Activated gamma-delta T cell treated with Interleukin-2 at 50 U/mL for 16 hours (primary cell): ENCODE measurements at regions not wholly inside any gene's neighbourhood (a gene's known extent, or its start where the extent isn't known, plus 50 kb on each side); places are given as distances from the start of the nearest gene placed in this dataset.

Experiments used
- DNase-seq: peaks from one replicate; pipeline ENCODE4 v3.0.0-alpha.2; 2020

DNA sequence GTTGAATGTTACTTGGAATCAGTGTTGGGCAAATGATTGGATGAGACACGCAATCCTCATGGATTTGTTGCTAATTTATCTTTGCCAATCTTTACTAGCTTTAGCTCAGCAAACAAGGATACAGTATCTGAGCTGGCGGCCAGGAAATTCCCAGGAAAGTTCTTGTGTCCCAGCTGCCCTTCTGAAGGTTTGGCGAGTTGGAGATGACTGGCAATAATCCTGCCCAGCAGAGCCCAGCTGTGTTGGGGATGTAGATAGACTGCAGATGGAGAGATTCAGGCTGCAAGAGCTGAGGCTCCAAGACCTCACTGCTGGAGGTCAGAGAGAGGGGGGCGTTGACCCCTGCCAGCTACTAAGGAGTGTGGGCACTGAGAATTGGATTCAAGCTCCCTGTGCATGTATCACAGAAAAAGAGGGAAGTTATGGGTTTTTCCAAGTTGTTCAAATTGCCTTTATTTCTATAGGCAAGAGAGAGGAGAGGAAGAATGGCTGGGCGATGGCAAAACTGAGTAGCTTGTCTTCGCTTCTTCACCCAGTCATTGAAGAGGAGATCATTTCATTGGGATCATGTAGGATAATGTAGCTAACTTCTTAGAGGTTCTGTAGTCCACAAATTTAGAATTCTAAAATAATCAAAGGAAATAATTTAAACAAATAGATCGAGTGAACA is 506.8 kb upstream of the LRATD1 start:
- no peak for DNase-seq

DNA sequence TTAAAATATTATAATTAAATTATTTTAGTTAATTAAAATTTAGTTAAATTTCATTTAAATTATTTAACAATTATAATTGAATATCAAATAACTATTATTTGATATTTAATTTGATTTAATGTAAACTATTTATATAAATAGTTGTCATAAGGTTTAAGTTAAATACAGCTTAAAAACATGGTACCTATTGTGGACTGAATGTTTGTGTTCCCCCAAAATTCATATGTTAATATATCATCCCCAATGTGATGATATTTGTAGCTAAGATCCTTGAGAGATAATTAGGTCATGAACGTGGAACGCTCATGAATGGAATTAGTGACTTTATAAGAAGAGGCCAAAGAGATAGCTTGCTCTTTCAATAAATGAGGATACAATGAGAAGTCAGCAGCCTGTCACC is 505.7 kb upstream of the LRATD1 start:
- DNase-seq: no peak

DNA sequence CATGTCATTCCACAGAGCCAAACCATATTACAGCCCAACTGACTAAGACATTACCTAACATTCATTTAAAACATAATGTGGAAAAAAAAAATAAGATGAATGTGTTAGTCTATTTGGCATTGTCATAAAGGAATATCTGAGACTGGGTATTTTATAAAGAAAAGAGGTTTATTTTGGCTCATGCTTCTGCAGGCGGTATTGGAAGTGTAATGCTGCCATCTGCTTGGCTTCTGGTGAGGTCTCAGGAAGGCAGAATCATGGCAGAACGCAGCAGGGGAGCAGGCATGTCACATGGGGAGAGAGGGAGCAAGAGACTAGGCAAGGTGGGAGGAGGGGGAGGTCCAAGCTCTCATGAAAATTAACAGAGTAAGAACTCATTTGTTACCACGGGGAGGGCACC is 504.8 kb upstream of the LRATD1 start:
- no peak for DNase-seq

DNA sequence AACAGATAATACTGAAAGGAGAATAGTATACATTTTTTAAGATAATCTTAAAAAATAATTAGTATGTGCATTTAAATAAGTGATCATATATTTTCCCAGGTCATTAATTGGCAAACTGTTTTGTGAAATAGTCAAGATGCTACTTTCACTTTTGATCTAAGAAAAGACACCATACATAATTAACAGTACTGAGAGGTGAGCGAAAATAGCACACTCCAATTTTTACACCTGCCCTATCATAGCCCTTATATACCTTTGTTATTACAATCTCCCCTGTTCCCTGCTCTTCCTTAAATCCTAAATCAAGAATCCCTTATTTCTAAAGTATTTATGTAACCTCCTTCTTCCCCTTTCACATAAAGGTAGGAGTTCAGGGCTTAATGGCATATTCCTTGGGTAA is 500.1 kb upstream of the LRATD1 start:
- DNase-seq: no peak

DNA sequence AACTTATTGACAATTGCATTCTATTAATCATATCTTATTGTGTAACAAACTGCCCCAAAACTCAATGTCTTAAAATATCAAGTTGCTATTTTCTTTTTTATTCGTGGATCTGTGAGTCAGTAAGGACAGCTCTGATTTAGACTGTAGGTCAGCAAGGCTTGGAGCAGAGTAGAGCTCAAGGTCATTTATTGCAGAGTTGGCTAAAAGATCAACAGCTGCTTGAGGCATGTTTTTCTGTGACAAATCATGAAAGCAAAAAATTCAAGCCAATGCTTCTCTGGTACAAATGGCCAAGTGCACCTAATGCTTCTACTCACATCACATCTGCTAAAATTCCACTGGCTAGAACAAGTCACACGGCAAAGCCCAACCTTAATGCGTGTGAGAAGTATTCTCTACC is 497.7 kb upstream of the LRATD1 start:
- DNase-seq: no peak

DNA sequence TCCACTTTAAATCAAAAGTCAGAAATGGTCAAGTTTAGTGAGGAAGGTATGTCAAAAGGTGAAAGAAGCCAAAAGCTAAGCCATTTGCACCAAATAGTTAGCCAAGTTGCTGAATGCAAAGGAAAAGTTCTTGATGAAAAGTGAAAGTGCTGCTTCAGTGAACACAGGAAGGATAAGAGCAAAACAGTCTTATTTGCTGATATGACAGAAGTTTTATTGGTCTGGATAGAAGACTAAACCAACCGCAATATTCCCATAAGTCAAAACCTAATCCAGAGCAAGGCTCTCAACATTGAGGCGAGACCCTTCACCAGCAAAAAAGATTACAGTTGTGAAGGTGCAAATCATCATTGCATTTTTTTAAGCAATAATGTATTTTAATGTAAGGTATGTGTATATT is 496.5 kb upstream of the LRATD1 start:
- DNase-seq: no peak

DNA sequence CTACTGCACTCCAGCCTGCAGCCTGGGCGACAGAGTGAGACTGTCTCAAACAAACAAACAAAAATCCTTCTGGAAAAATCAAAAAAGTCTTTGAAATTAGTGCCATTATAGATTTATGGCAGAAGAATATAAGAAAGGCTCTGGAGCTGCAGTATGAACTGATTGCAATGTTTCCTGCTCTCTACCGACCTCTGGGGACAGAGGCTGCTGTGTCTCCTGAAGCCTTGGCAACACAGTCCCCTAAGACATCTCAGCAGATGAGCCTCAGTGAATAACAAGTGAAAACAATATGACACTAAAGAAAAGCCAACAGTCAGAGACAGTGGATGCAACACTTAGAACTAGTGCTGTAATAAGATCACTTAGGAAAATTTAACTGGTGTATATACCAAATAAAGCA is 494.9 kb upstream of the LRATD1 start:
- no peak for DNase-seq

DNA sequence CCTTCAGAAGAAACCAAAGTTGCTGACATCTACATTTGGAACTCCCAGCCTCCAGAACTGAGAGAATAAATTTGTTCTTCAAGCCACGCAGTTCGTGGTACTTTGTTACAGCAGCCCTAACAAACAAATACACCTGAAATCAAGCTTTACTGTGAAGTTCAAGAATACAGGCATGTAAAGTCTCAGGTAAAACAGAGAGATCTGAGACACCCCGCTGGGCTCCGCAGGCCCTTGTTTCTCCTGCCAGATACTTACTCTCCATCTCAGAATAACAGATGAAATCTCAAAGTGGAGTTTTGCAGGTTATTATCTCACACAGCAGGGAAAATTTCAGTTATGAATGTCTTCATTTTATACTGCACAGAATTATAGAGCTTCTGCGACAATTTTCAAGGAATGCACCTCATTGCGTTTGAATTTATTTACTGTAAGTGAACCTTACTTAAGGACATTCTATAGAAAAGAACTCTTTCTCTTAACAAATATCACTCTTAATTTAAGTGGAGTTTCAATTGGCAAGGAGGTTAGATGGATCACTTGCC is 492.4 kb upstream of the LRATD1 start:
- DNase-seq: no peak

DNA sequence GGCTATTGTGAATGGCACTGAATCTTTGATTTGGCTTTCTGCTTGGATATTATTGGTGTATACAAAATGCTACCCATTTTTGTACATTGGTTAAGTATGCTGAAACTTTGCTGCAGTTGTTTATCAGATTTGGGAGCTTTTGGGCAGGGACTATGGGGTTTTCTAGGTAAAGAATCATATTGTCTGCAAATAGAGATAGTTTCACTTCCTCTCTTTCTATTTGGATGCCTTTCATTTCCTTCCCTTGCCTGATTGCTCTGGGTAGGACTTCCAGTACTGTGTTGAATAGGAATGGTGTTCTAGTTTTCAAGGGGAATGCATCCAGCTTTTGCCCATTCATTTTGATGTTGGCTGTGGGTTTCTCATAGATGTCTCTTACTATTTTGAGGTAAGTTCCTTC is 489.1 kb upstream of the LRATD1 start:
- DNase-seq: no peak

DNA sequence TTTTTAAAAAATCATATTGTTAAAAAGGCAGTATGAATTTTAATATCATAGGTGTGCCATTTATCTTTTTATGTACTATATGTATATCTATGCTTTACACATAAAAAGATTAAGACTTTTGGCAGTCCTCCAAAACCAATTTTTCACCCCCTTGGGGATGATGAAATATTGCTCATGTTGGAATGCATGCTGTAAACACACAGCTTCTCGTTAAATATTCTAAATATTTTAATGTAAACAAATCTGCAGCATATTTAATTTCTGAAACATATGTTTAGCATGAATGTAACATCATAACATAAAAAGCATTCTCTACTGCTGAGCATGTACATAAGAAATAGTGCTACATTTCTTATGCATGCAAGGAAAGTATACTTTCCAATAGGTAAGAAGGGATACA is 484.3 kb upstream of the LRATD1 start:
- DNase-seq: no peak

DNA sequence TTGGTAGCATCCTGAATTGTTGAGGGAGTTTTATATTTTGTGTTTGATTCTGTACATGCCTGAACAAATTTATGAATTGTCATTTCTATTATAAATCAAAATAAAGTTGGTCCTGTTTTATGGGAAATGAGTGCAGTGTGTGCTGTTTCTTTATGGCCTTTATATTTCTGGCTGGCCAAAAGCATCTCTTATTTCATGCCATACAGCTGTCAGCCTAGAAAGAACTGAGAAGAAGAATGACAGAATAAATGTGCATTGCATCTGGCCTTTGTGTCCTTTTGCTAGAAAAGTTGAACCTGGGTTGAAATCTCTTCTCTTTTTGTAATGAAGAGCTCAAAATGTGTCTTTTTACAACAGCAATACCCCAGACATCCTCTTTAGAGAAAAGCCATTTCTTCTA is 474.7 kb upstream of the LRATD1 start:
- no peak for DNase-seq

DNA sequence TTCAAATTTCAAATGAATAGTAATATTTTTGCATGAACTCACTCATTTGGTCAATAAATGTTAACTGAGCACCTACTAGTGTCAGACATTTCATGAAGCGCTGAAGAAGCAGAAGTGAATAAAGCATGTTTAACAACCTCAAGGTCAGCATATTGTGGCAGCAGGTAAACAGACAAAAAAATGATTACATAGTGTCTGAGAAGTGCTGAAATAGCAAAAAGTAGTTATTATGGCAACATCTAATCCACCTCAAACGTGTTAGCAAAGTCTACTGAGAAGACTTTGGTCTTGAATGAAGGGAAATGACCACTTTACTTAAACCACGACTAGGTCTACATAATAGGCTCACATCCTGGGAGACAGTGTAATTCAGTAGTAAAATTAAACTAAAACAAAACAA is 452.2 kb upstream of the LRATD1 start:
- no peak for DNase-seq

DNA sequence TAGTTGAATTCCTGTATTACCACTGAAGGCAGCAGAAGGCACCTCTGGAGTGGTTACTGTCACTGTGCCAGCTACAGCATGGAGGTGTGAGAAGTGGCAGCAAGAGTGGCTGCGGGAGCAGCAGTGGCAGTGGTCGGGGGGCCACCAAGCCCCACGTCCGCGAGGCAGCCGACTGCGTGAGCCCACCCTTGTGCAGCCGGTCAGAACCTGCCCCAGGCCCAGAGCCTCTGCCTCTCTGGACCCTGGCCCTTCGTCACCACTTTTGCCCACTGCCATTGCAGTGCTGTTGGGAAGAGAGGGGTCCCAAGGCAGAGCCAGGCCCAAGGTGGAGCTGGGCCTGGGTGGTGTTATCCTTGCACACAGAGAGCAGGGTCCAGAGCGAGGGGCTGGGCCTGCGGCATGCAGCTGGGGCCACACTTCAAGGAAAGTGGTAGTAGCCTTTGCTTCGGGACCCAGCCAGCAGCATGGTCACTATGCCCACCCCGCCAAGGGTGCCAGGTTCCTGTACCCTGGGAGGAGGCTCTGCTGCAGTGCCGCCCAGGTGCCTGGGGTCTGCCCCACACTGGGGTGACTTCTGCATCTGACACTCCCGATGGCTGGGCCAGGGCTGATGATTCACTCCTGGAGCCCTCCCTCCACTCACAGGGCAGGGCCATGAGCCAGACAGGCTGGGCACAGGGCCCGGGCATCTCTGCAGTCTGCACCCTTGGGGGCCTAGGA is 450.1 kb upstream of the LRATD1 start:
- no peak for DNase-seq

DNA sequence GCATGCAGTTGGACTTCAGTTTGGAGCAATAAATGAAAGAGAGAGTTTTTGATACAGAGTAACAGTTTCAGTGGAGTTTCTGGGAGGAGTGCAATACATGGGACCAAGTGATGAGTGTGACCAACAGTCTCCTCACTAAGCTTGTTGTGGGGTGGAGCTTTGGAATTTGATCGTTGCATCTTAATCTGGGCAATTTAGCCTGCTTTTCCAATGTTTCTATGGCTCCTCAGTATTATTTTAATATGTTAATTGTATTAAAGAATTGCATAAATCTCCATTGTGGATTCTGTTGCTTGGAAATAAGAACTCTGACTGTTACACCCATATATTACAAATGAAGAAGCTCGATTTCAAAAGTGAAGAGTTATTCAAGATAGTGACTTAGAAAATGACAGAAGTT is 446.6 kb upstream of the LRATD1 start:
- DNase-seq: no peak

DNA sequence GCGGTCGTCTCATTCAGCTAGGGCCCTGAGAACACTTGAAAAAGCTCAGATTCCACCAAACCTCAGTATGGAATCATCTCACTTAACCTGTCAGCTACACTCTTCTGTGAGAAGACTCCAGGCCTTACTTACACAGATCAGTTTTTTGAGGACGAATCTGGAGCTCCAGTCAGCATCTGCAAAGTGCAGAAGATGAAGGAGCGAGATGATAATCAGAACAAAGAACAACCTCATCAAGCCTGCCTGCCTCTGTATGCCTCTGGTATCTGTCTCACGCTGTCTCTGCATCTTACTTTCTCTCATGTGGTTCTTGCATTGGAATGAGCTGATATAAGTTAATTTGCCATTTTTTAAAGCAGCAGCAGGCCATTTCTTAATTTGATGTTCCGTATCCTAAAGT is 444.1 kb upstream of the LRATD1 start:
- DNase-seq: no peak

DNA sequence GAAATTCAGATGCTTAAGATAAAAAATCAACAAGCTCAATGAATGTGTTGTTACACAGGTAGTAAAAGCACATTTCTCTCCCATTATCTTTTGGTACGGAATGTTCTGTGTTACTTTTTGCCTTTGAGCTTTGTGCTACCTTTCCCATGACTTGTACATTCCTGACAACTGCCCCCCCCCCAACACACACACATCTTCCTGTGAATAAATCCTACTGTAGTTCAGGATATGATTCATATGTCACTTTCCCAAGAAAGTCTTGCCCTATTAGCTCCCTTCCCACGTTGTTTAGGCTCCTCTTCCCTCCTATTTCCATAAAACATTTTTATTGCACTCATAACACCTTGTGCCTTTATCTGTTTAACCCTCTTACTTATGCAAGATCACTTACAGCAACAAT is 442.6 kb upstream of the LRATD1 start:
- no peak for DNase-seq

DNA sequence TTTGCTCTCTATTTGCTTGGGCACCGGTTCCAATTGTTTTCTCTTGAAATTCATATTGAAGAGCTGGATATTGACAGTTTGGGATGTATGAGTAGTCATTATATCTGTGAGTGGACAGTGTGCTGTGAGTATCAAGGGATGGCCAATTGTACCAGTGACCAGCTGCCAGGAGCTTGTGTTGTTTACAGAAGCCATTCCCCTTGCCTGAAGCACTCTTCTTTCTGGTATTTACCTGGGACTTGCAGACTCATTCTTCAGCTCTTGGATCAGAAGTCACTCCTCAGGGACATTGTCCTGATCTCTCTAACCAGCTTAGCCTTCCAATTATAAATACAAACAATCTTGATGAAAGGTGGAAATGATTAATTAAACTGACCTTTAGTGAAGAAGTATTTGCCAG is 438.3 kb upstream of the LRATD1 start:
- DNase-seq: no peak

DNA sequence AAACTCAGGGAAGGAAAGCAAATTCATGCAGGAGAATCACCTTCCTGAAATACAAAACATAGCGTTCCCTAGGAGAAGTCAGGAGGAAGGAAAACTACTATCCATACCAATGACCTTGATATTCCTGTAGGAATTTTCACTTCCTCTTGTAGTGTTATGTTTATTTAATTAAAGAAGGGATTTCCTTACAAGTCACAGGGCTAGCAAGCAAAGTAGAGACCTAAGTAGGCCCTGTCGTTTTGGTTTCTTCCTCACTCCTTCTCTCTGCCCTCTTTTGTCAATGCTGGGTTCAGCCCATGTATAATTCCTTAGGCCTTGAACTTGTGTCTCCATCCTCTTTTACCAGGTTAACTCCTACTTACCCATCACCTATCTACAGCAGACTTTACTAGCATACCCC is 435.2 kb upstream of the LRATD1 start:
- no peak for DNase-seq

DNA sequence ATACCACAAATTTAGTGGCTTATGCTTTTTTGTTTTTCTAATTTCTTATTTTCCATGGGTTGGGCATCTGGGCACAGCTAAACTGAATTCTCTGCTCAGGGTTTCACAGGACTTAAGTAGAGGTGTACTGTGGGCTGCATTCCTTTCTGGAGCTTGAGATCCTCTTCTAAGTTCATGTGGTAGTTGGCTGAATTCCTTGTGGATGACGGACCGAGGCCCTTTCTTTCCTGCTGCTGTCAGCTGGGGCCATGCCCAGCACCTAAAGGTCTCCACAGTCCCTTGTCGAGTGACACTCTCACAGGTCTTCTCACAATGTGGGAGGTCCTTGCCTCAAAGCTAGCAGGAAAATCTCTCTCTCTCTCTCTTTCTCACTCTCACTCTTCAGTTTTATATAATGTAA is 433.5 kb upstream of the LRATD1 start:
- DNase-seq: no peak

DNA sequence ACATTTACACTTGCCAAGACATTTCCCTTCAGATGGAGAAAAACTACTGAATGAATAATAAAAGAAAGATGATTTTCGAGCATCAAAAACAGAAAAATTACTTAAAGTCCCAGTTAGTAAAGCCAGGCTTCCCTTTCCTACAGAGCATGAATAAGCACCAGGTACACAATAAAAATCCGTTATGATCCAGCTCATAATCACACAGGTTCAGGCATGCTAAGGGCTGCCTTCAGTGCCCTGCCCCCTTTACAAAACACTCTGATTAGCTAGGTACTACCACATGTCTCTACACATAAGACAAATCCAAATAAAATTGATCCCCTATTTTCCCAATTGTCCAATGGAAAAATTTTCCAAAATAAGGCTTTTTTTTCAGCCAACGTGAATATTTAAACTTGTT is 413.2 kb upstream of the LRATD1 start:
- no peak for DNase-seq

DNA sequence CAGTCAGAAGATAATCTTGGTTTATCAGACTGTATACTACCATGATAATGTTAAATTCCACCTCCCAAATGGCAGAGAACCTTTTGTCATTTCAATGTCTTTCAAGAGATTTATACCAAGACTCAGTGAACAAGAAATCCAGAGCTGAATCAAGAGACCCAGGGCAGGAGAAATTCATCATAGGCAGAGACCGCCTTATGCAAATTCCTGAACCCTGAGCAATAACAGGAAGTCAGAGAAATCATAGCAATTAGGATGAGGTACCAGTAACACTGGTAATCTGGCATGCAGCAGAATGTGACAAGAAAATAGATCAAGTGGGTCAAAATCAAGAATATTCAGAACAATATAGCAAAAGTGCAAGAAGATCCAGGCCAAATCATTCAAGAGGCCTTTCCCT is 412.4 kb upstream of the LRATD1 start:
- no peak for DNase-seq

DNA sequence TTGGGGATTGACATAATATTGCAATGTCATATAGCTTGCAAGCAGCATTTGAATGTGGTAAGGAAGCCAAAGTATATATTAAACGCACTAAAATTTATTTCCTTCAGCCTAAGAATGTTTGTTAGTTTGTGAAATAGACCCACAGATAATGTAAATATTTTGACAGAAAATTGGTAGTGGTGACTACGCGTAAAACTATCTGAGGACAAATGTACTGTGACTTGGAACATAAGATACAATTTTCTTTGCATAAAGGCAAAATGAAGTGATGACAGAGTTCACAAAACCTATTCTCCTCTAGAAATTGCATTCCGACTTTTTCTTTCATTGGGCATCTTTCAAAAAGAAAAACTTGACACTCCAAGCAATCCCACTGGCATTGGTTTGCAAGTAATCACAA is 411.1 kb upstream of the LRATD1 start:
- no peak for DNase-seq

DNA sequence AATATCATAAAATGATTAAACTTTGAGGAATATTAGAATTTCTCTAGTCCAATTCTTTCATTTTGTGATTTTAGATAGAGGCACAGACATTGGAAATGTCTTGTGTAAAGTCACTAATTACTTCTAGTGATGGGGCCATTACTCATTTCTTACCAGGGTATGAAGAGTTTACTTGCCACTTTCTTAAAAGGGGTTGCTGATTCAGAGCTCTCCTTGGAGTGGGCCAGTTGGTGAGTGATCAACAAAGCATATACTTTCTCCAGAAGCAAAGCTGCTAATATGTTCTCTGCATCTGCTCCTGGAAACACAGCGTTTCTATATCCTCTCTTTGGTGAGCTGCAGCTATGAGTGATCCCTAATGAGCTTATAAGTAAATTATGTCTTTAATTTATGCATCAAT is 408.9 kb upstream of the LRATD1 start:
- no peak for DNase-seq

DNA sequence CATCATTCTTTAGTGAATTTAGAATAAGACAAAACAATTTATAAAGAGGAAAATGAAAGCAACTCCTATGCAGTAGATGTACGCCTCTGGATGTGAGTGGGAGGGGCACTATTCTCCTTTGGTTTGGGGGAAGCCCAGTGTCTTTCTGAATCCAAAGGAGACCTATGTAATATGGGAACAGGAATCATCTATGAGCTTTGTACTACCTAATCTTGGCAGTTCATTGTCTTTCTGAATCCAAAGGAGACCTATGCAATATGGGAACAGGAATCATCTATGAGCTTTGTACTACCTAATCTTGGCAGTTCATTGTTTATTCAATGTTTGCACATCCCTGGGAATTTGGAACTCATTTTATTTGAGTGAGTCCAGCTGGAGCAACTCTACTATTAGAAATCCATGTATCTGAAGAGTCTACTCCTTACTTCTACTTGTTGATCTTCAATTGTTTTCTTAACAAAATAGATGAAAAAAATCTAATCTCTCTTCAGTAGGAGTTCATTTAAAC is 401.1 kb upstream of the LRATD1 start:
- no peak for DNase-seq

DNA sequence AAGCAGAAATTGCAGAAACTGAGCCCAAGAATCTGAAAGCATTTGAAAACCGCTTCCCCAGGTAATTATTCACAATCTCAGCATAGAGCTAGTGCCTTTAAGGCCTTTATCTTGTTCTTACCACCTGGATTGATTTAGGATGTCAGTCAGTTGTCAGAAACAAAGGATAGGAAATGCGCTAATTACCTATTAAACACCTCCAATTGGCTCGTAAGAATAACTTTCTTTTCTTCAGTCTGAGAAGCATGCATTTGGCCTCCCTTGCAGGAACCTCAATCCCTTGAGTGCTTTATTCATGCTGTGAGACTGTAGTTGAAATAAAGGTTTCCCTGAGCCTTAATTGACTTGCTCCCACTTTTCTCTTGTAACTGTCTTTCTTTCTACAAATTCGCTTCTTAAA is 400.3 kb upstream of the LRATD1 start:
- DNase-seq: no peak
